Vagina (tissue), 2 donors: ENCODE measurements at regions not wholly inside any gene's neighbourhood (a gene's known extent, or its start where the extent isn't known, plus 50 kb on each side); places are given as distances from the start of the nearest gene placed in this dataset.
"Not testable (repeated sequence)": the region's sequence is repeated elsewhere in the genome, so short reads cannot be mapped to it uniquely, and the experiment has no call there.

Source experiments
- DNase-seq, 2 donors: peaks; one replicate each; pipeline ENCODE4 v3.0.0-alpha.2; 2017; ENCODE audit errors: extremely low spot score in 2 of 2
- H3K27ac ChIP-seq: fragments of 200-600 bp; sonication (generic); one replicate; pipeline ENCODE4 v1.5.1; 2019
- H3K27me3 ChIP-seq: fragments of 200-600 bp; sonication (generic); one replicate; pipeline ENCODE4 v1.5.1; 2019
- H3K36me3 ChIP-seq, 2 donors: fragments of 200-600 bp; sonication (generic); one replicate each; pipeline ENCODE4 v1.5.1; 2017 to 2019
- H3K4me1 ChIP-seq: fragments of 200-600 bp; sonication (generic); one replicate; pipeline ENCODE4 v1.5.1; 2019
- H3K4me3 ChIP-seq, 2 donors: fragments of 200-600 bp; sonication (generic); 1 replicate in 1 of 2; 2 replicates in 1 of 2; pipeline ENCODE4 v1.5.1; 2016 to 2019
- H3K9me3 ChIP-seq: fragments of 200-600 bp; sonication (generic); one replicate; pipeline ENCODE4 v1.5.1; 2019
- POLR2A ChIP-seq, 2 donors: fragments of 450-650 bp; IDR thresholded peaks; one replicate each; pipeline ENCODE4 v1.6.1; 2017; ENCODE audit warnings: antibody characterized with exemption in 2 of 2, mild to moderate bottlenecking in 2 of 2, moderate library complexity in 2 of 2
- POLR2AphosphoS5 ChIP-seq, 2 donors: sonication (generic); formaldehyde crosslinking; IDR thresholded peaks; one replicate each; pipeline ENCODE4 v1.9.0; 2017; ENCODE audit warnings: antibody characterized with exemption in 2 of 2, mild to moderate bottlenecking in 2 of 2, low read depth in 1 of 2; ENCODE audit not compliant: insufficient read depth in 1 of 2
- intact Hi-C: fragments of 100-400 bp; cut with DNase I; formaldehyde crosslinking; loops from one replicate; pipeline ENCODE4 v1.15.1; 2023
- TF ChIP-seq, protein P1 (sequence below), 3 experiments: fragments of 450-650 bp in 2 of 3; fragments of 200-600 bp in 1 of 3; sonication (generic) in 1 of 3; IDR thresholded peaks; one replicate each; pipeline ENCODE4 v1.5.1; 2017 to 2019; ENCODE audit warnings: antibody characterized with exemption in 3 of 3, mild to moderate bottlenecking in 2 of 3, moderate library complexity in 2 of 3

DNA sequence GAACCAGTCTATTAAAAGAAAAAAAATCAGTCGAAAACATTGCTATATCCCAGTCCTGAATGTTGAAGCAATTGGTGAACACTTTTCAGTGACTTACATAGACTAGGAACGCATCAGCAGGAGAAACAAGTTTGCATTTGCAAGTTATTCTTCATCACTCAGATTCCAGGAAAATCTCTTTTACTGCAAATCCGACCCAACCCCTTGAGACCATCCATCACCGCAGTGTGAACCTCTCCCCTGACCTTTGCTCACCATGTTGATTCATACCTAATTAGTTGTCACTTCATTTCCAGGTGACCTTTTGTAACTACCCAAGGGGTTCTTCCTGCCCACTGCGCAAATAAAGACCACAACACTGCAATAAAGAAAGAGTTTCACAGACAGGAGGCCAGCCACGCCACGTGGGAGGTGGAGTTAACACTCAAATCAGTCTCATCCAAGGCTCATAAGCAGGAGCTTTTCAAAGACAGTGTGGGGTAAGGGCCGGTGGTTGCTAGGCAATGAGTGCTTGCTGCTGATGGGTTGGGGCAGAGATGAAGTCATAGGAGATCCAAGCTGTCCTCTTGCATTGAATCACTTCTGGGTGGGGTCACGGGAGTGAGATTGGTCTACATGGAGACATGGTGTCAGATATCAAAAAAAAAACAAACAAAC lies 241.3 kb upstream of the TMEM132C start:
- intact Hi-C loops: no loop called here
- TF ChIP-seq, protein P1, sequence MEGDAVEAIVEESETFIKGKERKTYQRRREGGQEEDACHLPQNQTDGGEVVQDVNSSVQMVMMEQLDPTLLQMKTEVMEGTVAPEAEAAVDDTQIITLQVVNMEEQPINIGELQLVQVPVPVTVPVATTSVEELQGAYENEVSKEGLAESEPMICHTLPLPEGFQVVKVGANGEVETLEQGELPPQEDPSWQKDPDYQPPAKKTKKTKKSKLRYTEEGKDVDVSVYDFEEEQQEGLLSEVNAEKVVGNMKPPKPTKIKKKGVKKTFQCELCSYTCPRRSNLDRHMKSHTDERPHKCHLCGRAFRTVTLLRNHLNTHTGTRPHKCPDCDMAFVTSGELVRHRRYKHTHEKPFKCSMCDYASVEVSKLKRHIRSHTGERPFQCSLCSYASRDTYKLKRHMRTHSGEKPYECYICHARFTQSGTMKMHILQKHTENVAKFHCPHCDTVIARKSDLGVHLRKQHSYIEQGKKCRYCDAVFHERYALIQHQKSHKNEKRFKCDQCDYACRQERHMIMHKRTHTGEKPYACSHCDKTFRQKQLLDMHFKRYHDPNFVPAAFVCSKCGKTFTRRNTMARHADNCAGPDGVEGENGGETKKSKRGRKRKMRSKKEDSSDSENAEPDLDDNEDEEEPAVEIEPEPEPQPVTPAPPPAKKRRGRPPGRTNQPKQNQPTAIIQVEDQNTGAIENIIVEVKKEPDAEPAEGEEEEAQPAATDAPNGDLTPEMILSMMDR (IDR thresholded peaks at IDR 0.05): no peak
- H3K4me1 ChIP-seq: no peaks in the 10 kb centered on the region
- no peak for DNase-seq
- H3K27me3 ChIP-seq: no peaks in the 10 kb centered on the region
- H3K9me3 ChIP-seq: no peaks in the 10 kb centered on the region
- H3K36me3 ChIP-seq: no peaks in the 10 kb centered on the region
- no peak overlapping the region for H3K27ac ChIP-seq
- H3K4me3 ChIP-seq: no peak overlapping the region

DNA sequence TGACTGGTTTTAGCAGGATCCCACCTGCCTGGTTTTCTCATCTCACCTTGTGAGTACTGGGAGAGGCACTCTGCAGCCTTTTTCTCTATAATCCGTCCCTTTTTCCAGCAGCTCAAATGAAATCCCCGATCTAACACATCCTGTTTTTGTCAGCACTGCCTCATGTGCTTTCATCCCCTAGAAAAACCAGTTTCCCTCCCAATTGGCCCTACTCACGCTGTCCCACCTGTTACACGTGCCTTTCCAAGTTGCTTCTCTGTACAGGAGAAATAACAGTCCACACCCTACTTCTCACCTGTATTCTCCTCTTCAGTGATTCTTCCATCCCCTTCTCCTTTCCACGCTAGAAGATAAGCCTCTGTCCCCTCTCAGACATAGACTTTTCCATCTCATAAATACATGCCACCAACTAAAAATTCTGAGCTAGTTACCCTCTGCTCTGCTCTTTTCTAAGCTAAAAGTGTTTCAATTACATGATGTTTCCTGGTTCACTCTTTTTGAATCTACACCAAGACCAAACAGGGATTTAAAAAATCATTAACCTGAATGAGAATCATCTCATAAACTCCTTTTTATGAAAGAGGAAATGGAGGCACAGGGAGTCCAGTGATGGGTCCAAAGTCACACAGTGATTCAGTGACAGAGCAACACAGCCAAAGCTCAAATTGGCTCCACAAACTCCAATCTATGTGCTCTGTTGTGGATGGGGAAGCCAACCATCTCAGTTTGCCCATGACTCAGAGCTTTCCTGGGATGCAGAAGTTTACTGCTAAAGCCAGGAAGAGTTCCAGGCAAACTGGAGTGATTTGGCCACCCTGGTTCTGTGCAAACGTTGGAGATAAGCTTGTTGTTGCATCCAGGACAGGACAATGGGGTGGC lies 240.0 kb upstream of the TMEM132C start:
- intact Hi-C loops: no loop called here
- TF ChIP-seq POLR2A (IDR thresholded peaks at IDR 0.05) (no peak), POLR2AphosphoS5 (IDR thresholded peaks at IDR 0.05; ENCODE audit: insufficient read depth in 1 of 2, low read depth in 1 of 2) (no peak)
- TF ChIP-seq, protein P1 (IDR thresholded peaks at IDR 0.05): no peak

DNA sequence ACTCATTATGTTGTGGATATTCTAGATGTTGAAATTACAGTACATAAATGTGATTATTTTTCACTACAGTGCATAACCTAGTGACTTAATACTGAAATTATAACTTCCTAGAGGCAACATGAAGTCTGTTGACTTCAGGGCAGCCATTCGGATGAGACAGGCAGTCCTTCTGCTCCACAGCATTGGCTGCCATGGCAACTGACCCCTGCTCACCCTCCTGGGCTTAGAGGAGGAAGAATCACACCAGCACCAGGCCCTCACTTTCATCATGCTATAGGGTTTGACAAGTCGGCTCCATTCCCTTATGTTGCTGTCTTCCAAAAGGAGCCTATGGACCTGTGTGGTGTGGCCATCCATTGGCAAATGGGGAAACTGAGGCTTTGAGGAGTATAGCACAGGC lies 233.5 kb upstream of the TMEM132C start:
- DNase-seq: no peak
- no peak overlapping the region for H3K4me3 ChIP-seq
- no peak overlapping the region for H3K27ac ChIP-seq
- intact Hi-C loops: no loop called here
- H3K36me3 ChIP-seq: no peaks in the 10 kb centered on the region
- H3K27me3 ChIP-seq: no peaks in the 10 kb centered on the region
- no peaks in the 10 kb centered on the region for H3K9me3 ChIP-seq
- TF ChIP-seq, protein P1 (IDR thresholded peaks at IDR 0.05): no peak
- no peak for TF ChIP-seq POLR2A (IDR thresholded peaks at IDR 0.05)
- TF ChIP-seq POLR2AphosphoS5 (IDR thresholded peaks at IDR 0.05; ENCODE audit: insufficient read depth in 1 of 2, low read depth in 1 of 2): no peak
- no peaks in the 10 kb centered on the region for H3K4me1 ChIP-seq

More for the DNA sequence above, 240.0 kb upstream of the TMEM132C start:
- H3K9me3 ChIP-seq: no peaks in the 10 kb centered on the region
- no peaks in the 10 kb centered on the region for H3K4me1 ChIP-seq
- no peak for DNase-seq
- H3K27me3 ChIP-seq: no peaks in the 10 kb centered on the region
- no peak overlapping the region for H3K4me3 ChIP-seq
- no peaks in the 10 kb centered on the region for H3K36me3 ChIP-seq
- no peak overlapping the region for H3K27ac ChIP-seq

GRCh38 chr12:128040971-128041370 lies 226.0 kb upstream of the TMEM132C start:
- TF ChIP-seq, protein P1 (IDR thresholded peaks at IDR 0.05): no peak
- TF ChIP-seq POLR2A (IDR thresholded peaks at IDR 0.05) (no peak), POLR2AphosphoS5 (IDR thresholded peaks at IDR 0.05; ENCODE audit: insufficient read depth in 1 of 2, low read depth in 1 of 2) (no peak)

GRCh38 chr12:128042283-128042682 lies 224.7 kb upstream of the TMEM132C start:
- intact Hi-C loops, H3K27ac ChIP-seq, H3K27me3 ChIP-seq, H3K9me3 ChIP-seq, H3K4me1 ChIP-seq, DNase-seq, H3K36me3 ChIP-seq, H3K4me3 ChIP-seq: not testable (repeated sequence)

More at GRCh38 chr12:128040971-128041370, 226.0 kb upstream of the TMEM132C start:
- no peak for DNase-seq
- no peak overlapping the region for H3K4me3 ChIP-seq
- H3K4me1 ChIP-seq: no peaks in the 10 kb centered on the region
- H3K9me3 ChIP-seq: no peaks in the 10 kb centered on the region
- H3K27ac ChIP-seq: no peak overlapping the region
- no peaks in the 10 kb centered on the region for H3K36me3 ChIP-seq
- intact Hi-C loops: no loop called here
- H3K27me3 ChIP-seq: no peaks in the 10 kb centered on the region
